Effector CD8-positive, alpha-beta T cell (primary cell): ENCODE measurements at regions not wholly inside any gene's neighbourhood (a gene's known extent, or its start where the extent isn't known, plus 50 kb on each side); places are given as distances from the start of the nearest gene placed in this dataset.

ENCODE experiments used
- DNase-seq: peaks from one replicate; lab custom pipeline; 2025; lab: John Stamatoyannopoulos, UW

- DNase-seq = no peak
These were observed 489.0 kb downstream of the GATA3 start for GRCh38 chr10:8543361-8544056.

GRCh38 chr10:8544057-8544380 is 489.5 kb downstream of the GATA3 start:
- DNase-seq = no peak

GRCh38 chr10:8544500-8544899 is 490.0 kb downstream of the GATA3 start:
- no peak for DNase-seq

GRCh38 chr10:8554574-8554973 is 500.1 kb downstream of the GATA3 start:
- DNase-seq = no peak

- DNase-seq = no peak
These were observed 501.8 kb downstream of the GATA3 start for GRCh38 chr10:8556321-8556720.

GRCh38 chr10:8563478-8563877 is 509.0 kb downstream of the GATA3 start:
- no peak for DNase-seq

- no peak for DNase-seq
These were observed 512.2 kb downstream of the GATA3 start for GRCh38 chr10:8566737-8567136.

- DNase-seq = no peak
These were observed 513.9 kb downstream of the GATA3 start for GRCh38 chr10:8568401-8568800.

- DNase-seq = no peak
These were observed 521.1 kb downstream of the GATA3 start for GRCh38 chr10:8575620-8576019.

GRCh38 chr10:8576281-8576680 is 521.8 kb downstream of the GATA3 start:
- DNase-seq = no peak

GRCh38 chr10:8576911-8577310 is 522.4 kb downstream of the GATA3 start:
- DNase-seq = no peak

GRCh38 chr10:8577686-8578085 is 523.2 kb downstream of the GATA3 start:
- no peak for DNase-seq

- DNase-seq = no peak
These were observed 527.2 kb downstream of the GATA3 start for GRCh38 chr10:8581521-8582225.

GRCh38 chr10:8583096-8583495 is 528.6 kb downstream of the GATA3 start:
- DNase-seq = no peak

GRCh38 chr10:8584666-8585065 is 530.2 kb downstream of the GATA3 start:
- DNase-seq = no peak

GRCh38 chr10:8586504-8586903 is 532.0 kb downstream of the GATA3 start:
- DNase-seq = no peak

GRCh38 chr10:8588135-8588534 is 533.6 kb downstream of the GATA3 start:
- no peak for DNase-seq

- DNase-seq = no peak
These were observed 536.0 kb downstream of the GATA3 start for GRCh38 chr10:8590518-8590917.

GRCh38 chr10:8591640-8592039 is 537.2 kb downstream of the GATA3 start:
- no peak for DNase-seq

GRCh38 chr10:8594176-8594575 is 539.7 kb downstream of the GATA3 start:
- no peak for DNase-seq

GRCh38 chr10:8594711-8595110 is 540.2 kb downstream of the GATA3 start:
- no peak for DNase-seq

GRCh38 chr10:8595140-8595539 is 540.7 kb downstream of the GATA3 start:
- DNase-seq = no peak

GRCh38 chr10:8596929-8597472 is 542.5 kb downstream of the GATA3 start:
- no peak for DNase-seq

- no peak for DNase-seq
These were observed 545.7 kb downstream of the GATA3 start for GRCh38 chr10:8600192-8600591.
